Left ventricle myocardium inferior (tissue), 1 donor: ENCODE measurements at regions not wholly inside any gene's neighbourhood (a gene's known extent, or its start where the extent isn't known, plus 50 kb on each side); places are given as distances from the start of the nearest gene placed in this dataset.

Experiments
- DNase-seq: peaks from one replicate; pipeline ENCODE4 v3.0.0-alpha.2; 2020
- H3K27ac ChIP-seq: fragments of 200-600 bp; replicated peaks from 2 replicates; pipeline ENCODE4 v1.8.0; 2021
- H3K27me3 ChIP-seq: fragments of 200-600 bp; 2 replicates; pipeline ENCODE4 v1.8.0; 2021; ENCODE audit warnings: low read depth
- H3K36me3 ChIP-seq: fragments of 200-600 bp; 2 replicates; pipeline ENCODE4 v1.8.0; 2021
- H3K4me1 ChIP-seq: fragments of 200-600 bp; 2 replicates; pipeline ENCODE4 v1.8.0; 2021
- H3K4me3 ChIP-seq: fragments of 200-600 bp; 2 replicates; pipeline ENCODE4 v1.8.0; 2021; ENCODE audit warnings: mild to moderate bottlenecking, moderate library complexity
- H3K9me3 ChIP-seq: fragments of 200-600 bp; replicated peaks from 2 replicates; pipeline ENCODE4 v1.8.0; 2021
- intact Hi-C: fragments of 100-400 bp; cut with micrococcal nuclease; formaldehyde crosslinking; loops from one replicate; pipeline ENCODE4 v1.11.0; 2022
- TF ChIP-seq, protein P1 (sequence below): fragments of 200-600 bp; IDR thresholded peaks from 2 replicates; pipeline ENCODE4 v1.8.0; 2021; ENCODE audit warnings: antibody characterized with exemption, mild to moderate bottlenecking, borderline replicate concordance
- donor health status: DM: no; HTN: yes; CAD: no; lungs with severe emphysema.

- intact Hi-C loops = no loop called here
- Histone ChIP-seq H3K27ac (no peak overlapping the region), H3K36me3 (no peaks in the 10 kb centered on the region), H3K4me3 (no peak overlapping the region), H3K9me3 (no peaks in the 10 kb centered on the region), H3K4me1 (no peaks in the 10 kb centered on the region), H3K27me3 (peaks cover 54% of the 10 kb centered on the region)
- TF ChIP-seq, protein P1, sequence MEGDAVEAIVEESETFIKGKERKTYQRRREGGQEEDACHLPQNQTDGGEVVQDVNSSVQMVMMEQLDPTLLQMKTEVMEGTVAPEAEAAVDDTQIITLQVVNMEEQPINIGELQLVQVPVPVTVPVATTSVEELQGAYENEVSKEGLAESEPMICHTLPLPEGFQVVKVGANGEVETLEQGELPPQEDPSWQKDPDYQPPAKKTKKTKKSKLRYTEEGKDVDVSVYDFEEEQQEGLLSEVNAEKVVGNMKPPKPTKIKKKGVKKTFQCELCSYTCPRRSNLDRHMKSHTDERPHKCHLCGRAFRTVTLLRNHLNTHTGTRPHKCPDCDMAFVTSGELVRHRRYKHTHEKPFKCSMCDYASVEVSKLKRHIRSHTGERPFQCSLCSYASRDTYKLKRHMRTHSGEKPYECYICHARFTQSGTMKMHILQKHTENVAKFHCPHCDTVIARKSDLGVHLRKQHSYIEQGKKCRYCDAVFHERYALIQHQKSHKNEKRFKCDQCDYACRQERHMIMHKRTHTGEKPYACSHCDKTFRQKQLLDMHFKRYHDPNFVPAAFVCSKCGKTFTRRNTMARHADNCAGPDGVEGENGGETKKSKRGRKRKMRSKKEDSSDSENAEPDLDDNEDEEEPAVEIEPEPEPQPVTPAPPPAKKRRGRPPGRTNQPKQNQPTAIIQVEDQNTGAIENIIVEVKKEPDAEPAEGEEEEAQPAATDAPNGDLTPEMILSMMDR = no peak
- DNase-seq = no peak
These were observed 107.1 kb upstream of the CDCA7L start for GRCh38 chr7:22052674-22053365.

- no peak for DNase-seq
- Histone ChIP-seq H3K9me3 (no peaks in the 10 kb centered on the region), H3K4me3 (no peak overlapping the region), H3K27ac (no peak overlapping the region), H3K27me3 (peaks cover 49% of the 10 kb centered on the region), H3K36me3 (no peaks in the 10 kb centered on the region), H3K4me1 (no peaks in the 10 kb centered on the region)
- TF ChIP-seq, protein P1 = no peak
- intact Hi-C loops = no loop called here
These were observed 106.4 kb upstream of the CDCA7L start for GRCh38 chr7:22051886-22052673.

GRCh38 chr7:22049766-22050500 lies 104.2 kb upstream of the CDCA7L start:
- TF ChIP-seq, protein P1 = no peak
- Histone ChIP-seq H3K4me1 (no peaks in the 10 kb centered on the region), H3K27me3 (peaks cover 47% of the 10 kb centered on the region), H3K4me3 (no peak overlapping the region), H3K27ac (no peak overlapping the region), H3K36me3 (no peaks in the 10 kb centered on the region), H3K9me3 (no peaks in the 10 kb centered on the region)
- no peak for DNase-seq
- intact Hi-C loops = no loop called here

GRCh38 chr7:22043367-22043766 lies 97.7 kb upstream of the CDCA7L start:
- H3K4me1 ChIP-seq = no peaks in the 10 kb centered on the region
- H3K9me3 ChIP-seq = no peaks in the 10 kb centered on the region
- TF ChIP-seq, protein P1 = no peak
- intact Hi-C loops = no loop called here
- DNase-seq = no peak
- H3K27ac ChIP-seq = no peak overlapping the region
- no peak overlapping the region for H3K4me3 ChIP-seq
- peaks cover 34% of the 10 kb centered on the region for H3K27me3 ChIP-seq
- no peaks in the 10 kb centered on the region for H3K36me3 ChIP-seq

- Histone ChIP-seq H3K4me3 (no peak overlapping the region), H3K27ac (no peak overlapping the region), H3K9me3 (no peaks in the 10 kb centered on the region), H3K27me3 (peaks cover 27% of the 10 kb centered on the region), H3K36me3 (no peaks in the 10 kb centered on the region), H3K4me1 (no peaks in the 10 kb centered on the region)
- no peak for DNase-seq
- TF ChIP-seq, protein P1 = no peak
- intact Hi-C loops = no loop called here
These were observed 95.4 kb upstream of the CDCA7L start for GRCh38 chr7:22040923-22041595.
